Stimulated activated CD4-positive, alpha-beta T cell treated with anti-CD3 and anti-CD28 coated beads, TNF-alpha, amount 100 ng/mL, for 4 hours (primary cell): ENCODE measurements at regions not wholly inside any gene's neighbourhood (a gene's known extent, or its start where the extent isn't known, plus 50 kb on each side); places are given as distances from the start of the nearest gene placed in this dataset.

Source experiments
- DNase-seq, 3 experiments: peaks; one replicate each; pipeline ENCODE4 v3.0.0-alpha.2; 2020; ENCODE audit warnings: low read depth in 3 of 3

DNA sequence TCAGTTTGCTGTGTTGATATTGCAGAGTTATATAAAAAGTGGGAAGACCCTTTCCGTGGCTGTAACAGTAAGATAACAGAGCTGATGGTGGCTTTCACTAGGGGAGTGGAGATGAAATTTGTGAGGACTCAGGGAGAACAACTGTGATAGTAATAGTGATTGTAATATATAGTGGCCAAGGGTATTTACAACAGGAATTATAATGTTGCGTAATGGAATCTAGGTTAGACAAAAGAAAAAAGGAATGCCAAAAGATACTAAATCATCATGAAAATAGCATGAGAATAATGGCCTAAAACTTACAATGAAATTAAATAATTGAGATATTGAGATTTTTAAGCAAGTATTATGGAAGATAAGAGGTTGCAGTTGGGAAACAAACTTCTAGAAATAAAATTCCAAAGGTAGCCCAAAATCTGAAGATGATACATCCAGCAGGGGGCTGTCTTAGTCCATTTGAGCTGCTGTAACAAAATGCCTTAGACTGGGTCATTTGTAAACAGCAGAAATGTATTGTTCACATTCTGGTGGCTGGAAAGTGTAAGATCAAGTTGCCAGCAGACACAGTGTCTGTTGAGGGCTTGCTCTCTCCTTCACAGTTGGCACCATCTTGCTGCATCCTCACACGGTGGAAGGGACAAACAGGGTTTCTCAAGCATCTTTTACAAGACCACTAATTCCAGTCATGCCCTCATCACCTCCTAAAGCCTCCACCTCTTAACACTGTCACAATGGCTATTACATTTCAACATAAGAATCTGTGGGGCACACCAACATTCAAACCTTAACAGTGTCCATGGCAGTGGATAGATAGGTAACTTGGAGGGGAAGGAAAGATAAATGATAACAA is 711.2 kb downstream of the MRPL39 start:
- DNase-seq = no peak

DNA sequence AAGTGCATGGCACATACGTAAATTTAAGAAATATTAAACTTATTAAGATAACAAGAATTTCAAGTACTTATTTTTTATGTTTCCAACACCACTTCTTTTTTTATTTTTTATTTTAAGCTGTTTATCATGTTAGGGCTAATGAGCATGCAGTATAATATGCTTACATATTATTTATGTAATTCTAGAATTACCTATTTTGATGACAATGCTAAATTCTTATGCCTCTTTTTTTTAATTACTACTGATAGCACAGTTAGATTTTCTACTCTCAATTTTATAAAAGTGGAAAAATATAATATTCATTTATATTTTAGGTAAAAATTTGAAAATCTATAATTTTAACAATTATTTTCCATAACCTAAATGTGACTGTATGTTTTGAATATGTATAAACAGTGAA is 713.0 kb downstream of the MRPL39 start:
- DNase-seq = no peak

DNA sequence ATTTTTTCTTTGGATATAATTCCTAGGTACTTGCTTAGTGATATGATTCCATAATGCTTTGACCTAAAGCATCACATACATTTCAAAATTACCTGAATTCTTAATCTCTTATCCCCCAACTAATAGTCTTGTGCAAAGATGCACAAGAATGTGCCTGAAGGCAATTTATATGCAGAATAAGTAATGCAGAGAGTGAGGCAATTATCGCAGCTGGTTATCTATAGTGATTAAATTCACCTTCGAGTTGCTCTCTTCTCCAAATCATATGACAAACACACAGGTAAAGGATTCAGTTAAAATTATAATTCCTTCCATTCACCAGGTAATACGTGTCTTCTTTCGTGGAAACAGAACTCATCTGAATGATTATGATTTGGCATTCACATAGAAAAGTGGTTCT is 717.3 kb downstream of the MRPL39 start:
- no peak for DNase-seq

DNA sequence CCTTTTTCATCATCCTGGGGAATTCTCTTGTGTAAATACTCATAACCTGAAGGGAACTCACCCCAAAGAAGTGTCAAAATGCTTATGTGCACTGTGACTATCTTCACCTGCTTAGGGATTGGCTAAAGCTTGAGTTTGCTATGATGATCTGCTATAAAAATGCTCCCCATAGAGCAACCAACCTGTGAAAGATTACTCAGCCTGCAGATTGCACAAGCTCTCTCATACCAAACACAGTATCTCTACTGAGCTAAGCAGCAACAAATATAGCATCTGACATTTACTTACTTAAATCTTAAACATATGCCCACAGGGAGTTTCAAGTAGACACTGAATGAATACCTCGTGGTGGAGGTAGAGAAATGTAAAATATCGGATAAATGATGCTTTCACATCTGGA is 725.8 kb downstream of the MRPL39 start:
- DNase-seq = no peak

DNA sequence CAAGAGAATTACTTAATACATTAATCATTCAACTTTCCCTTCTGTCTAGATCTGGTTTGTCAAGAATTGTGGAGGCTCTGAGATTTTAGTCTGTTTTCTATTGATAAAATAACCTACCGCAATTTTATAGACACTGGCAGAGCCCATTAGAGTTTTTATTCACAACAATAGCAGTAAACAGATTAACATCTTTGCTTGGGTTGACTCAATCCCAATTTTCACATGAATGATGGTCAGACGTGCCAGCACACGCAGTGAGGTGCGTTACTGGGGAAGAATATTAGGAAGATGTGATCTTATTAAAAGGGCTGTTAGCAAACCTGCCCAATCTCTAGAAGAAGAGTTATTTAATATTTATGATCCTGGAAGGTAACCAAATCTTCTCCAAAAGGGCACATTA is 736.6 kb downstream of the MRPL39 start:
- no peak for DNase-seq

DNA sequence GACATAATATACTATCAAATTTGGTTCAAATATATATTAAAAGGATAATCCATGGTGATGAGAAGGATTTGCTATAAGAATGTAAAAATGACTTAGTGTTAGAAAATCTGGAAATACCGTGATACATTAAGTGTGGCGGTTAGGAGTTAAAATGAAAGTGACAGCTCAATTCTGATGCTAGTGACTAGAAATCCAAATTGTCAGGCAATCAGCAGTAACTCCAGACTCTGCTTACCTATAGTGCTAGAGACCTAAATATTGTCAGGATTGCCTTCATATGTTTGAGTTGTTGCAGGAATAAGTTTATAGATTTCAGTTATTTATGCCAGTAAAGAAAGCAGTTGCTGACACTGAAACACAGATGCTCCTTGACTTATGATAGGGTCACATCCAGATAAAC is 737.4 kb downstream of the MRPL39 start:
- no peak for DNase-seq

DNA sequence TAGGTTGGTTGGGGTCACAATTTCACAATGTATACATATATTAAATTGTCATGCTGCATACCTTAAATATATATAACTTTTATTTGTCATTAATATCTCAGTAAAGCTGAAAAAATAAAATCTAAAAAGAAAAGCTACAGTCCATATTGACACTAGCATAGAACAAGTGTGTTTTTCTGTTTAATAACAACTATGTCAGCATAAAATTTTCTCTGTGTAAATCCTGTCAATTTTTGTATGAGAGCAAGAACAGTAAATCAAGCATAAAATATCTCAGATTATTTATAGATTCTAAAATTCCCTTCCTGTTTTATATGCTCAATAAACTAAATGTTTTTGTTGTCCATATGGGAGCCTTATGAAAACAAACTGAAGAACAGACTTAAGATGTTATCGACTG is 739.2 kb downstream of the MRPL39 start:
- no peak for DNase-seq

DNA sequence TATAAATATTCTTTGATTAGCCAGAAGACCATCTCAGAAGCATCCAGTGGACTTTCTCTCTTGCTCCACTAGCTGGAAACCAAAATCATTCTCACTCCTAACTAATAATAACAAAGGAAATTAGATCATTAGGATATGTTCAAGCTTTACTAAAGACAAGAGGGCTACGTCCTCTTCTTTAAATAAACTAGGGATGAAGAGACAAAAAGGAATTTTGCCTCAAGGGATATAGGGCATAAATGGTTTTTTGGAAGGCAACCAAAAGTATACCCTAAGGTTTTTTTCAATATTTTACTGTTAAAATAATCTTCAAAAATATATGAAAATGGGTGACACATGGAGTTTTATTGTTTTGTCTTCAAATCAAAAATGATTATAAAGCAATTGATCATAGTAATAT is 745.8 kb downstream of the MRPL39 start:
- no peak for DNase-seq

DNA sequence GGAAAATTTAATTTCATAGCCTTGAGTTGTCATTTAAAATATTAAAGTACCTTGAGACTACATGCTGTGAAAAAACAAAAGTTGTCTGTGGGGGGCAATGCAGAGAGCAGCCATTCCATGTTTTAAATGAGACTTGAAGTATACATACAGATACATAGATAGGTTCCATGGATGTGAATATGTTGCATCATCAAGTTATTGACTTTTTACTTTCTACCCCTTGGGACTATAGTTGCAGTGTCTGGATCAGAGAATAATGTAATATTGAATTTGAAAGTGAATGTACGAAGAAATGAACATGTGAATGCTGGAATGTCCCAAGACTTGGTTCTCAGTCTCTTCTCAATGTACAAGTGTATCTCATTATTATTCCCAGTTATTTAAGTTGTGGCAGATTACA is 751.0 kb downstream of the MRPL39 start:
- DNase-seq = no peak

DNA sequence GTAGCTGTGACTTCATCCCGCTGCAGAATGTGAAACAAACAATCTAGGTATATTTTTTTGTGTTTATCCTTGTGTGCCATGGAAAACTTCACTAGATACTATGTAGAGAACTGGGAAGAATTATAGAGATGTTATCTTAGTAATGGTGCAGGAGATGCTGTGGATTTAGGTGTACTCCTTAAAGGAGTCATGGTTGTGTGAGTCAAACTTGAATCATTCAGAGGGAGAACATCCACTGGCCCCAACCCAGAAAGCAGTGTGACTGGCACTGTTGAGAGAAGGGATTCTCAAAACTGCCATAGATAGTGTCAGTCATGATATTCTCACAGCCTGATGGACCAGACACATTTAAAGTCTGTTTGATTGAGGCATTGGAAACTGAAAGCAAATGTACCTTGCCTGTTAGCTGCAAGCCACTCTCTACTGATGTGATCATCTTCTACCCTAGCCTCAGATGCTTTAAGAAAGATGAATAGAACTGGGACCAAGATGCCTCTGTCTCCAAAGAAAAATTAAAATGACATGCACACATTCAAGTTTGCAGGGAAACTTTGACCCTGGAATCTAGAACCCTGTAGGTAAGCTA is 754.6 kb downstream of the MRPL39 start:
- DNase-seq = no peak

DNA sequence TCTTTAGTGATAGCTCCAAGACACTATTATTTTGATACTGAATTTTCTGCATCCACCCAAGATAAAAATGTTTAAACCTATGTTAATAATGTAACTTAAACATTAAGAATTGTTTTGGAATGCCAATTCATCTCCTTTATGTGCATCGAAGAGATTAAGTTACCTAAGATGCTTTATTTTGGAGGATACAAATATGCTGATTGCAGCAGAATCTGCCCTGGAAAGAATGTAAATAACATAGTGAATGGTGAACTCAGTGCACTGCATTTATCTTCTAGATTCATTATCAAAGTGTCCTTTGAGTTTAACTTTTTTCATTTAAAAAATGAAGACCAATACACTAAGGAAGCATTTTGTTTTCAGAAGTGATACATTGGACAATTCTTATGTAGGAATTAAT is 757.2 kb downstream of the MRPL39 start:
- DNase-seq = no peak

DNA sequence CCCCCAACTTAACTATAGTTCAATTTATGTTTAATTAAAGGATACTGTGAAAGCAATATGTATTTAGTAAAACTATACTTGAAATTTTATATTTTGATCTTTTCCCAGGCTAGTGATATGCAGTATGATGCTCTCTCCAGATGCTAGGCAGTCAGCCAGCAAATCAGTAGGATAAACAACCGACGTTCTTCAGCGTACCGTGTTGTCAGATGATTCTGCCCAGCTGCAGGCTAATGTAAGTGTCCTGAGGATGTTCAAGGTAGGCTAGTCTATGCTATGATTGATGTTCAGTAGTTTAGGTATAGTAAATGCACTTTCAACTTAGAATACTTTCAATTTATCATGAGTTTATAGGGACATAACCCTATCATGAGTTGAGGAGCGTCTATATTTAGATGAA is 762.6 kb downstream of the MRPL39 start:
- no peak for DNase-seq

DNA sequence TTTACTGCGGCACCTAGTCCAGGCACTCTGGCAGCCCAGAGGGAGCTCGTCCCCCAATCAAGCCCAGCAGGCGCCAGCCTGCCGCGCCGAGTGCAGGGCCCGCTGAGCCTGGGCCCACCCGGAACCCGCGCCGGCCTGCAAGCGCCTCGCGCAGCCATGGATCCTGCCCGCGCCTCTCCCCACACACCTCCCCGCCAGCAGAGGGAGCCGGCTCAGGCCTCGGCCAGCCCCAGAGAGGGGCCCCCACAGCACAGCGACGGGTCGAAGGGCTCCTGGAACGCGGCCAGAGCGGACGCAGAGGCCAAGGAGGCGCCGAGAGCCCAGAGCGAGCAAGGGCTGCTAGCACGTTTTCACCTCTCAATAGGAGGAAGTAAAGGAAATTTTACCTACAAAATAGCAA is 767.0 kb downstream of the MRPL39 start:
- no peak for DNase-seq

DNA sequence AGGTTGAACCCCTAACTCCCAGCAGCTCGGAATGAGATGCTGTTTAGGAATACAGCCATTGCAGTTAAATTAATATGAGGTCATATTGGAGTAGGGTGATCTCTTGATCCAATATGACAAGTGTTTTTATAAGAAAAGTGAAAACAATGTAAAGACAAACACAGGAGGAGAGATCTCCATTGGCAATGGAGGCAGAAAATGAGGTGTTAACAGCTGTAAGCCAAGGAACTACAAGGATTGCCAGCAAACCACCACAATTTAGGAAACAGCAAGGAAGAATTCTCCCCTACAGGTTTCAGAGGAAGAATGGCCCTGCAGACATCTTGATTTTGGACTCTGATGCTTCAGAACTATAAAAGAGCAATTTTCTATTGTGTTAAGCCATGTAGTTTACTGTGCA is 774.3 kb downstream of the MRPL39 start:
- DNase-seq = no peak

DNA sequence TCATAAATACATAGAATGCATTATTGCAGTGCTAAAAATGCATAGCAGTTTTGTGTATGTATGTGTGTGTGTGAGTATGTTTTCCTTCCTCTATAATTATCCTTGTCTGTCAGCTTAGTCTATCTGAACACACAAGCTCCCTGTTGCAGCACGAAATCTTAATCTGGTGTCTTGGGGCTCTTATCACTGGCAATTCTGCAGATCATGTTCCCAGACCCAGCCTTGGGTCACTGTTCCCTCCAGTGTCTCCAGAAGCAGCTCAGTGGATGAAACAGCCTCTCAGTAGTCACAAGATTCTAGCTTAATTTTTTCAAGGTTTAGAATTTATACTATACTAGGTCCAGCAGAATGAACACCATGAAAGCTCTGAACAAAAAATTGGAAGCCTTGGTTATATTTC is 777.9 kb downstream of the MRPL39 start:
- DNase-seq = no peak

DNA sequence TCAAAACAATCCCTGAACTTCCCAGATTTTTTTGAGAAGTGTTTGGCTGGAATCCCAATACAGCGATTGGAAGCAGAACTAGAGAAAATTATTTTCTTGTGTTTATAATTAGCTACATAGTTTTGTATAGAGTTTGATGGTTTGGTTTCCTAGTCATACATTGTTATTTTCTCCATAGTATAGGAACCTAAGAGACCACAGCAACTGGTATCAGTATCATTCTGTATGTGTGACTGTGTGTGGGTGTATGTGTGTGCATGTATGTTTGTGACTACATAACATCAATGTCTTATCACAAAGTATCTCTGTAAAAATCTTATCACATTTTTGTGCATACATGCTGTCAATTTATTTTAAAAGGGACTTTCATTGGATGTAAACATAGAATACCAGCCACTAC is 780.5 kb downstream of the MRPL39 start:
- no peak for DNase-seq

DNA sequence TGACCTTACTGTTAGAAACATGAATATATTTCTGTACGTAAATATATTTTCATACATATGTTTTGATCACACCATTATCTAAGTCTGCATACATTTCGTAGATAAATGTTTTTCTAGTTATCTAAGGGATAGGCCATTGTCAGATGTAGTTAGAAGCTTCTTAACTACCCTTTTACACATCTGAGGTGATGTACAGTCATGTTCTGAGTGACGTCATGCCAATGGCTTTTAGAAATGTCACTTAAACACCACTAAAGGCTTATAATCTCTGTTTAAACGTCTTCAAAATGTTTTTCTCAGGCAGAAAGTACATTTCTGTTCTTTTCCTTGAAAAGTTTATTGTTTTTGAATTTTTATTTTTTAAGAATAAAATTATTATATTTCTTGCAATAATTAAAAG is 781.9 kb downstream of the MRPL39 start:
- no peak for DNase-seq

DNA sequence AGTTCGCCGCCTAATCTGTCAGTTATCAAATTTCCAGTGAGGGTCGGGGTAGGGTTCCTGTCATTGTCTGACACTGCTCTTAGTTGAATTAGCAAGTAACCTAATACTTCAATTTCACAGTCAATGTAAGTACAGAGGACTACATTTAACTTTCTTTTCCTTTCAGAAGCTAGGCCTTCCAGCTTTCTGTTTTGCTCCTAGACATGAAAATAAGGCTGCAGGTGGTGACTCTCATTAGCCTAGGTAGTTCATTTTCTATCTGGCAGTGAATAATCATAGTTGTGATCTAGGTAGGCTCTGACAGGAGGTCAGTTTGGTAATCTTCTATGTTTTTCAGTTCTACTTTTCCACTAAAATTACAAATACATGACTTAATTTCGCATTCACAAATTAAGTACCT is 783.1 kb downstream of the MRPL39 start:
- no peak for DNase-seq

DNA sequence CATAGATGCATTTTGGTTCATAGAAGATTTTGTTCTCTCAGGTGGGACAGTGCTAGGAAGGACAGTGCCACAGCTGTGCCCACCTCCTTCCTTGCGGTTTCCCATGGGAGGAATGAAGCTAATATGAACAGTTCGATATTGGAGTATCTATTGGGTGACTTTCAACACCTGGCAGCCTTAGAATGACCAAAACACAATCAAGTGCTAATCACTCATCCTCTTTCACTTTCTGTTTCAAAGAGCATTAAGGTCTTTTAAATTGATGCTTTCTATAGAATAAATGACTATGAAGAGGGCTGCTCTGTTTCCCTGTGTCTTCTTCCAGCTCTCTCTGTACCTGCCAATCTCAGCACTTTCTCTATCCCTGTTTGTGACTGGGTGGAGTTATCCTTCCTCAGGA is 784.0 kb downstream of the MRPL39 start:
- no peak for DNase-seq

DNA sequence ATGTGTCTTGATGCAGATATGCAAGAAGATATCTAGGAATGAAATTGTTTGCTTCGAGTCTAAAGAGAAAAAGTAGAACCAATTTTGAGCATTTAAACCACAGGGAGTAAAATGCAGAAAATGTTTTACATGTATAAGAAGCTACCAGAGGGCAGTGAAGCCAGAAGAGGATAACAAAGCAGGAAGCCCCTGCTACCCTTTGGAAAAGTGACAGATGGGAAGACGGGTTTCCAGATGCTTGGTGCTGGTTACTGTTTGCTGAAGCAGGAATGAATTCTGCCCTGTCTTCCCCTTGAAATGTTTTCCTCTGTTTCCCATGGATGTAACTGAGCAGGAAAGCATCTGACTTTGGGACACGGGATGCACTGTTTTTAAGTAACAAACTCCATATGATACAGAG is 822.2 kb downstream of the MRPL39 start:
- no peak for DNase-seq

DNA sequence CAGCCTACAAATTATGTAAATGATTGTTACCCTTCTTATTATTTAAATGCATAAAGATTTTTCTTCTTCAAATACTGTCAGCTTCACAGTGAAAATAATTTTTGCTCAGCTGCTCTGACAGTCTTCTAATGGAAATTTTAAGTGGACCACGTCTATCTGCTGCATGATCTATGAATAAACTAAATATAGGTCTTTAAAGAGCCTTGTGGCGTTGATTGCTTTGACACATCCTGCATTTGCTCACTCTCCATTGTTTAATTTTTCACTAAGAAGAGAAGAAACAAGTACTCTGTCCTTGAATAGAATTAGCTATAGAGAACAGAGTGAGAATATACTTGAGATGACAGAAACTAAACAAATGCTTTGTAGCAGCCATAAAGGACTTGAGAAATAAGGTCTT is 826.1 kb downstream of the MRPL39 start:
- no peak for DNase-seq

DNA sequence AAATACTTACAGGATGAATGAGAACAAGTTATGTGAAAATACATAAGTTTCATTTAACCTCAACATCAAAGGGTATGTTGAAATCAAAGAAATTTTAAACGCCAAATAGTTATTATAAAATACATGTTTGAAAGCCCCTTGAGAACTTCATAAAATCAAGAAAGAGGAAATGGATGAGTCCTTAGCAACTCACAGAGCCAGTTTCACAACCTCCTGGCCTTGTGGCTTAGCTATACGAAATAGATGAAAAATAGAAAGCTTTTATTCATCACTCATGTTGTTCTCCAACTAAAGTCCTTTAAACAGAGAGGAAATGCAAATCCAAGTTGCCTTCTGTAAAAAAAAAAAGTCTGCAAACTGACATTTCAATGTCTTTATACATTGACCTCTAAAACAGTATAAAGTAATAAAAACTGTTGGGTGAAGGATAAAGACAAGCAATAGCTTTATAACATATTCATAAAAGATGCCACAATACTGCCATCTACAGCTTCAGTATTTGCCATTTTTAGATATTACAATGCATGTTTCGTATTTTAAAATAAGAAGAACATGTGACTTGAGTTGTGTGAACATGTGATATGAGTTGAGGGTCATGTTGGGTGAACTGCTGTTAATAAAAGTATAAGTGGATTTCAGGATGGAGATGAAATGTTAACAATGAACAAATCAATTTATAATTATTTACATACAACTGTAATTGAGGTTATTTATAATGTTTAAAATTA is 847.8 kb downstream of the MRPL39 start:
- DNase-seq = no peak

DNA sequence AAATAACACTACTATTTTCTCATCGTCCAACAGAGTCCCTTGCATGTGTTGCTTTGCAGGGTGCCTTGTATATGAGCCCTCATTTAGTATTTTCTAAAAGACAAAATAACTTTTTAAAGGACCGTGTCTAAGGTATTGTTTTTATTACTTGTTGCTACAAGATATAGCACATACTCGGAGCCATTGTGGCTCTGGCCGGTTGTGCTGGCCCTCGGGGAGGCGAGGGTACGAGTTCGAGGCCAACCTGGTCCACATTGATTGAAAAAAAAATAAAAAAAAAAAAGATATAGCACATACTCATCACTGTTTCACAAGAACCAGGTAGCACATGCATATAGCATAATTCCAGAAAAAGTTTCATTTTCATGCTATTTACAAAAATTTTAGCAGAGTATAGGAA is 869.2 kb downstream of the MRPL39 start:
- no peak for DNase-seq
